GM19238 (cell line): ENCODE measurements at regions not wholly inside any gene's neighbourhood (a gene's known extent, or its start where the extent isn't known, plus 50 kb on each side); places are given as distances from the start of the nearest gene placed in this dataset.

Source experiments
- DNase-seq: peaks from one replicate; pipeline ENCODE4 v3.0.0; 2011; ENCODE audit warnings: low spot score; ENCODE audit not compliant: insufficient read length

DNA sequence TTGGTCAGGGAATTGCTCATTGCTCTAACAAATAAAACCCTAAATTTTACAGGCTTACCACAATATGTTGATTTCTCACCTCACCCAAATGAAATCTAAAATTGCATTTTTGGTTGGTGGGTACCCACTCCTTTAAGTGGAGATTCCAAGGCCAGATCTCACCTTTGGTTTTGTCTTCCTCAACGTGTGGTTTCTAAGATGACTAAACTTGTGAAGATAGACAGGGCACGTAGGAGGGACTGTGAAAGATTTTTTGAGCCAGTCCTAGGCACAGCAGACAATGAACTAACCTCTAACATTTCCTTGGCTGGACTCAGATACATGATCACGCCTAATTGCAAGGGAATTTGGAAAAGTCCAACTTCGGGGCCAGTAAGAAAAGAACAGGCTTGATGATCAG, 1003.9 kb downstream of the FLRT2 start:
- DNase-seq: no peak

DNA sequence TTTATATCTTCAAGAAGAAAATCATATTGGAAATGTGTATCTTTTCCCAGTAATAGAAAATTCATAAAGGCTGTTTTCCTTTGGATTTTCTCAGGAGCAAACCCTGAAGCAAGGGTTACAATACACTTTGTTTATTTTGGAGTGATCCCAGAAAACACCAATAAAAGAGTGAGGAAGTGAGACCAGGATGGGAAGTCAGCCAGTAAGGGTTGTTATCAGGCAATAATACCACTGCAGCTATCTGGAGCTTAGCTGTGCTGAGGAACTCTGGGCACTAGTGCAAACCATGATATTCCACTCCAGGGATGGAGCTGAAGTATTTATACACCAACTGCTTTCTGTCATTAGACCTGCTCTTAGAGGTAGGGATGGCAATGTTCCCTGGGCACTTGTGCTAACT, 1002.3 kb downstream of the FLRT2 start:
- DNase-seq: no peak

DNA sequence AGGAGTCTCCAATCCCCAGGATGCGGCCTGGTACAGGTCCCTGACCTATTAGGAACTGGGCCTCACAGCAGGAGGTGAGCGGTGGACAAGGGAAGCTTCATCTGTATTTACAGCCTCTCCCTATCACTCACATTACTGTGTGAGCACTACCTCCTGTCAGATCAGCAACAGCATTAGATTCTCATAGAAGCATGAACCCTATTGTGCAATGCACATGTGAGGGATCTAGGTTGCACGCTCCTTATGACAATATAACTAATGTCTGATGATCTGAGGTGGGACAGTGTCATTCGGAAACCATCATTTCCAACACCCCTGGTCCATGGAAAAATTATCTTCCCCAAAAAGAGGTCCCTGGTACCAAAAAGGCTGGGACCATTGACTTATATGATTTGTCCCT, 1000.5 kb downstream of the FLRT2 start:
- DNase-seq: no peak

DNA sequence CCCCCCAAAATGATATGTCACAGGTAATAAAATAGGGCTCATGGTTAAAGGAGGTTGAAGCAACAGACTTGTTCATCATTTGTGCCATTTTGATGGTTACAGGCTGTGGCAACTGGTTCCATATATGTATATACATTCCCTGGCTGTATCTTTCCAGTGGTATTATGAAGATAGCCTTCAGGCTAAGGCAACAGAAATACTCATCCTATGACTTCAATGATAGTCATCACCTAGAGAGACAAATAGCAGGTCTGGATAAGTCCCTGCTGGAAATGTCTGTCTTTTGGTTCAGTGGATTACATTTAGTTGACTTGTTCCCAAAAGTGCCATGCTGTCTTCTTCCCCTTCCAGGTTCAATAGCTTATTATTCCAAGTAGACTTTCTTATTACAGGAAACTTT, 997.4 kb downstream of the FLRT2 start:
- no peak for DNase-seq

DNA sequence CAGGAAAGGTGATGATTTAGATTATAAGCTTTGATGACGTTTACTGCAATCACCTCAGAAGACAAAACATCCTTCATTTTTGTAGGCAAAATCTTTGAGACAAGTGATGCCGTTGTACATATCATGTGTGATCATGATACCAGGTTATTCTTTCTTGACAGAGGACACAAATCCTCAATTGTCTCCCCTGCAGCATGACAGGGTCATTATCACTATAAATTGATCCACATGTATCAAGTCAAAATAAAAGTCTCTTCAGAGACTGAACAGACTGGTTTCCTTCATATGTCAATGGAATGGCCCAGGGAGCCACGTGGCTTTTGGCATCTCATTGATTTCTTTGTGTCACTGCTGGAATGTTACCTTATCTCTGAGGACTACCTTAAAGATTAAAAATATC, 995.7 kb downstream of the FLRT2 start:
- no peak for DNase-seq

DNA sequence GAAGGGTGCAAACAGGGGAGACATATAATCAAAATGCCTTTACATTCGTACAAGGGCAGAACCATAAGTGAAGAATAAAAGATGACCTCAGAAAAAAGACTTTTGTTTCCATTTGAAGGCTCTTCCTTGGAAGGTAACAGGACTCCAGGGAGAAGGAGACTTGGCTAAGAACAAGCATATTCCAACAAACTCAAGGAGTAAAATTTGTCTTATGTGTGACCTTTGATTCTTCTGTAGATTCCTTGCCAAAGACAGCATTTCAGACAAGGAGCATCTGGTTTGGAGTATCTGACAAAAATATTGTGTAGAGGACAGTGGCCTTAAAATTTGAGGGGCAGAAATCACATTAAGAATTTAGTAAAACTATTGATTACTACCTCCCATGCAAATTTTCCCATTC, 991.9 kb downstream of the FLRT2 start:
- DNase-seq: no peak

DNA sequence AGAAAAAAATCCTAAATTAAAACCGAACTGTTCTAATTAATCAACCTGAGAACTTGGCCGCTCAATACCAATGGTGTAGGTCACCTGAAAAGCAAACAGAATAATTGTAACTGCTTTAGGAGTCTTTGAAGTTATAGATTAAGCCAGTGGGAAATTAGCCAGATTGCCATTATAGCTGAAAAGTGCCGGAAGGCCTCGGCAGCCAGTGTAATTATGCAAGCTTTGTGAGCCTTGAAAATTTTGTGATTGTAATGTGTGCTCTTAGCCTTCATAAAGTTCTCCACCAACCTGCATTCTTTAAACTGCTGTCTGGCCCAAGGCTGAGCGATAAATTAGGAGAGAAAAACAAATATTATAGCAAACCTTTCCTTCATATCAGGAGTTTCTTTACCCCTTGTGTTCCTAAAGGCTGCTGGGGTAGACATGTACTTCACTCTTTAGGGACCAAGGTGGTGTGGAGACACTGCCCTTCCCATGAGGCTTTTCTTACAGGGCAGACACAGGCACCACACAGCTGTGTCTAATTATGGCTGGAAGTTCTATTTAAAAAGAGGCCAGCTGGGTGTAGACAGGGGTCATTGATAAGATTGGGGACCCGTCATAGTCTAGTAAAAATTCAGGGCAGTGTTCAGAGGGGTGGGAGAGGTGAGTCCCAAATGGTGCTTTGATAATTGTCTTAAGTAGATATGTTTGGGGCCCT, 991.2 kb downstream of the FLRT2 start:
- DNase-seq: no peak

DNA sequence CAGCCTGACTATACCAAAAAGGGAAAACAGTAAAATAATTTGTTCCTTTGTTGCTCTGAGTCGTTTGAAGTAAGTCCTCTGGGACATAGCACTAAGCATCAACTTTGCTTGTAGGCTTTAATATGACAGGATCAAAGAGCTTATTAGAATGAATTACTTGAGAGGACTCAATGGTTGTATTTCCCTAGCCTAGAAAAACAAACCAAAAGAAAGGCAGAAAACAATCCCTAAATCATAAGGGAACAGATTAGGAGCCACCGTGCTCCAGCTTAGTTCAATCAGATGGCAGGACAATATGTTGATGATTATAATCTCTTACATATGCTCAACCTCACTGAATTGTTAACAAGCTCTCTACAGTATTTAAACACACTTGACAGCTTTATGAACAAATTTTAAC, 988.4 kb downstream of the FLRT2 start:
- DNase-seq: no peak

DNA sequence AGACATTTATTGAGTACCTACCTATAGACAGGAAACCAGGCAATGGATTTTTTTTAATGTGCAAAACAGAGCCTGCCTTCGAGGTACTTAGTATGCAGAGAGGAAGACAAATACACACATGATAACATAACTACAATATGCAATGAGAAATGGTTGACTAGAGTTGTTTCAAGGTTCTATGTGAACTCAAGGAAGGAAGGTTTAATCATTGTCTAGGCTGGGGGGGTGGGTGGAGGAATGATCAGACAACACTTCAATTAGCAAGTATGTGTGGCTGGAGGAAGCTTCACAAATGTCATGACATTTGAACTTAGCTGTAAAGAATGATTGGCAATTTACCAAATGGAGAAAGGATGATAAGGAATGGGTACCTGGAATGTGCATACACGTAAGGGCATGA, 985.3 kb downstream of the FLRT2 start:
- no peak for DNase-seq

DNA sequence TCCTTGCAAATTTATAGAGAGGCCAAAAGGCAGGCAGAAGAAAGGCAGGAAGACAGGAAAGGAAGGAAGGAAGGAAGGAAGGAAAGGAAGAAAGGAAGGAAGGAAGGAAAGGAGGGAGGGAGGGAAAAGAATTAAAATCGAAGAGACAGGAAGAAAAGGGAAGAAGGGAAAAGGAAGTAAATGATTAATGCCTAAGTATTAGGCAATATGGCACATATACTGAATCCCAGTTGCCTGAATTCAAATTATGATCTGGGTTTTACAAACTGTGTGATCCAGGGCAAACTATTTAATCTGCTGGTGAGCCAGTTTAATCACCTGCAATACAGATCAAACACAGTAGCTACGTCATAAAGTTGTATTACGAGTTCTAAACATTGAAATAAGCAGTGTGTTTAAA, 983.6 kb downstream of the FLRT2 start:
- no peak for DNase-seq

DNA sequence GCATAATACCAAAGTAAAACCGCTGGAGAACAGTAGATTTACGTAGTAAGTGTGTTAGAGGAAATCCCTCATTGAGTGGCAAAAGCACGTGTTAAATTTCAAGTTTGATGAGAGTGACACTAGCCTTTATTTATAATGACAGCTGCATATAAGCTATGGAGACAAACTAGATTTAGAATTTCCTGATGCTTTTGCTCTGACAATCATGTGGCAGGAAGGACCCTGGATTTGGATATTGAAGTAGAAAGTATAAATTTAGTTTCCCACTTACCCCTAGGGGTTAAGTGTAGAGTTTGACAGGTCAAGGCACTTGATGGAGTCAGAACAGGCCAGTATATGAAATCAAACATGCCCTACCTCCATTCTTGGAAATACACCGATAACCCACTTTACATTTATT, 983.1 kb downstream of the FLRT2 start:
- DNase-seq: no peak

DNA sequence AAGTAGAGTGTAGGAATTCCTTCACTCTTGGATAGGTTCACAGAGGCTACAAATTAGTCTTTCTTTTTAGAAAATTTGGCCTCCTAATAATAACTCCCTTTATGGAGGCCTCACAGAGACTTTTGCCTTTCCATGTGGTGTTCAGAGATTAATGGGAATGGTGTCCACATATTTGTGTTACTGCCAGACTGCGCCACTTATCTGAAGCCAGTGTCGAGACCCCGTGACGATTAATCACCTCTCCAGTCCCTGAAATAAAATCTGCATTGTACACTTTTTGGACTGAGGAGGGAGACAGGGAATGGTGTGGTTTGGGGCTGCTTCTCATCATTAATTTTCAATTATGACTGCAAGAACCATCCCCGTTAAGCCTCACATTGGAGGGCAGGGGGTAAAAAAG, 980.5 kb downstream of the FLRT2 start:
- DNase-seq: no peak

DNA sequence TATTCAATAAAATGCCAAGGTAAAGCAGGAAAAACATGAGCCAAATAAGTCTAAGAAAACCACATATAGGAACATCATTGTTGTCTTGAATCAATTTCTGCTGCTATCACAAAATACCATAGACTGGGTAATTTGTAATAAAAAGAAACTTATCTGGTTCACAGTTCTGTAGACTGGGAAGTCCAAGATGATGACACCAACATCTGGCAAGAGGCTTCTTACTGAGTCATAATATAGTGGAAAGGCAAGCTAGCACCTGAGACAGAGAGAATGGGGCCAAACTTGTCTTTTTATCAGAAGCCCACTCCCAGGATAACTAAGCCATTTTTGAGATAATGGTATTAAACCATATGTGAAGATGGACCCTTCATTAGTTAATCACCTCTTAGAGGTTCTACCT, 975.9 kb downstream of the FLRT2 start:
- DNase-seq: no peak

DNA sequence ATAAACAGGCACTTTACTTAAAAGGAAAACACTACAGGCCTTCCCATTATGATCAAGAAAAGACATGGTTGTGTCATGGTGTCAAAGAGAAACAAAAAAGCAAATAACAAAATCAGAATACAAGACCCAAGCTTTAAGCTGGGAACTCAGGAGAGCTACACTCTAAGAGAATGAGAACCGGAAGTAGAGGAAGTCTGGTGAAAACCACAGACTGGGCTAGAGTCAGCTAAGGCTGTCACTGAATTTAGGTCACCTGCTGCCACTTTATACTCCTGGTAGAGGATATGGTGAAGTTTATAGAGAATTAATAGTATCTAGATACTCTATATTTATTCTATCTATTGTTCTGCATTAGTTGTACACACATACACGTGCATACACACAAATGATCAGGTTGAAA, 971.7 kb downstream of the FLRT2 start:
- DNase-seq: no peak

DNA sequence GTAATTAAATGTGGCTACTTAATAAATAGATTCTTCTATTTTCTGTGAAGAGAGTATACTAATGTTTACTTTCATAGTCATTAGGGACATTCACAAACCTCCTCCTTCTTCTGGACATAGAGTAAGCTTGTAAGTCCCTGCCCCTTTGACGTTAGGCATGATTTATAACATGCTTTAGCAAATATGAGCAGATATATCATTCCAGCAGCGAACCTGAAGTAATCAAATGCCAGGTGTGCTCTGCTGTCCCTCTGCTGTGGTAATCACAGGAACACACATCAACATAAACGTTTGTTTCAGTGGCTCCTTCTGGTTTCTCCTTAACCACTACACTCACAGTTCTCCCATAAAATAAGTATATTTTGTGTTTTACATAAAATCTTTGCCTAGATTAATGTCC, 961.8 kb downstream of the FLRT2 start:
- no peak for DNase-seq

DNA sequence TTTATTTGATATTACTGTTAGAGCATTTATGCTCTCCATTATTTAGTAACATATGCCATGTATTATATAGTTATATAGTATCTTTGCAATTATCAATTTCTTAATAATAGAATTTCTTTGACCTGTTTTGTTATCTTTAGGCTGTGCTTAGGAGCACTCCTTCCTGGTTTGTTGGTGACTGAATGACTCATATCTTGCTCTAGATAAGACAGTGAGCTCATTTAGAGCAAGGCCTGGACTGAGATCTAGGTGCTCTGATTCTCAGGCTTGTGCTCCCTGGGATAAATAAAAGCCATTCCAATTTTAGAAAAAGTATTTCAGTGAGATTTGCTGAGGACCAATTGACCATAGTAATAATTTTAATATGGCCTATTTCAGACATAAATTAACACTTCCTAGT, 951.2 kb downstream of the FLRT2 start:
- DNase-seq: no peak

DNA sequence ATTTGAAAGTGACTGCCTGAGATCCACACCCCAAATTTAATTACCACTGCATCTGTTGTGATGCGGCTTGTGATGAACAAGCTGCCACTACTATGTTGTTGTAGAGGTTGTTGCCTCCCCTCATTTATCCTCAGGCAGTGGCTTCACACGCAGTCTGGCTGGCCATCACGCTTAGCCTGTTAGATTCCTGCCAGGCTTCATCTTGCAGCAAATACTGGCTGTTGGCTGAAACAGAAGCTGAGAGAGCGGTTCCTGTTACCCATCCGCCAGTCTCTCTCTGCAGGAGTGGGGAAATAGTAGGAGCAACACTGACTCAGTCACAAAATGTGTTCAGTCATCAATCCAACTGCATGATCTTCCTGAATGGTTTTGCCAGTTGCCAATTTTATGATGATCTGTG, 934.4 kb downstream of the FLRT2 start:
- no peak for DNase-seq

DNA sequence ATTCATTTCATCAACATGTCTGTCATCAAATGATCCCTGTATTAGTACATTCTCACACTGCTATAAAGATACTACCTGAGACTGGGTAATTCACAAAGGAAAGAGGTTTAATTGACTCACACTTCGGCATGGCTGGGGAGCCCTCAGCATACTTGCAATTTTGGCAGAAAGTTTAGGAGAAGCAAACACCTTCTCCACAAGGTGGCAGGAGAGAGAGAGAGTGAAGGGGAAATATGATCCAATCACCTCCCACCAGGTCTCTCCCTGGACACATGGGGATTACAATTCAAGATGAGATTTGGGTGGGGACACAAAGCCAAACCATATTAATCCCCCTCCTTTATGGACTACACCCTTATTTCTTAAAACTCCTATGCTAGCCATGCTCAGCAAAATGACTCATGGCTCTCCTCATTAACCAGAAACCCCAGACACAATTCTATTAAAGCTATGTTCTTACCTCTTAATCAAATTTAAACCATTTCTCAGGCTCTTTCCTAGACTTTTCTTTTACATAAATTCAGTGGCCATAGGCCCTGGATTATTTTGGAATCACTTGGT, 932.3 kb downstream of the FLRT2 start:
- DNase-seq: no peak

DNA sequence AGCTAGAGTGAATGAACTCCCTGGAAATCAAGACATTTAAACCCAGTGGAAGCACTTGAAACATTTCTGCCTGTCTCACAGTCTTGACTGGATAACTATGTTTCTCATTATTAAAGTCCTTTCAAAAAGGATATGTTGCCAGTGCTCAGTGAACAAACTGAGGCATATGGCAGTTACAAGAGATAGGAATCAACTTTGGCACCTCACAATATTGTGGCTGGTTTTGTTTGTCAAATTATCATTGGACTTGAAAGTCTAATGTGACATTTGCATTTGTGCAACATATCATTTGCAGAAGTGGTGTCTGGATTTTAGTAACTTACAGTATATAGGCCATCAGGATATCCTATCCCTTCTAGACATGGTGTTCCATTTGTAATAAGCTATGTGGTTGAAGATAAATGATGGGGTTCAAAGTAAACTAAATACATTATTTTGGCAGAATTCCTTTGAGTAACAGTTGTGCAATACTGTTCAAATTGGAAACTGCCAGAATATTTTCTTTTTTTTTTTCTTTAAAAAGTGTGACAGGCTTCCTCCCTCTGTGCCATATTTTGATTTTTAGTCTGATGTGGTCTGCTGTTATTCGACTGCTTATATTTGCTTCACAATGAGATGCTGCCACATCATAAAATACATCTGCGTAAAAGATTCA, 927.7 kb downstream of the FLRT2 start:
- no peak for DNase-seq

DNA sequence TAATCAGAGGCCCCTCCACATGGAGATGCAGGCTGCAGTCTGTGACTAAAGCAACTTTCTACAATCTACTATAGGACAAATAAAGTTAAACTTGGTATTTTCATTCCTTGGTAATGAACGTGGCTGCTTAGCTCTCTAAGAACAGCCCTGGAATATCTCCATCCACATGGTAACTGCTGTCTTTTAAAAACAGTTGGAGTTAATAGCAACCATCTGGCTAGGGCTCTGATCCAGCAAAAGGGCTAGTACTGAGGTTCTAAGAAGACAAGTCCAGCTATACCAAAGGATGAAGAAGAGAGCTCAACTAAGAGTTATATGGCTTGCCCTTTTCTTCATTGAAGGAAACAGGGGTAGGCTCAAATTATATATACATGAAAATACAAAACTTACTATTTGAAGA, 920.1 kb downstream of the FLRT2 start:
- no peak for DNase-seq

DNA sequence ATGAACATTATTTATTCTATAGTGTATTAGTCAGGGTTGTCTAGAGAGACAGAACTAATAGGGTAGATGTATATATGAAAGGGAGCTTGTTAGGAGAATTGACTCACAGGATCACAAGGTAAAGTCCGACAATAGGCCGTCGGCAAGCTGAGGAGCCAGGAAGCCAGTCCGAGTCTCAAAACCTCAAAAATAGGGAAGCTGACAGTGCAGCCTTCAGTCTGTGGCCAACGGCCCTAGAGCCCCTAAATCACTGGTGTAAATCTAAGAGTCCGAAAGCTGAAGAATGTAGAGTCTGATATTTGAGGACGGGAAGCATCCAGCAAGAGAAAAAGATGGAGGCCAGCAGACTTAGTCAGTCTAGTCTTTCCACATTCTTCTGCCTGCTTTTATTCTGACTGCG, 912.2 kb downstream of the FLRT2 start:
- DNase-seq: no peak

DNA sequence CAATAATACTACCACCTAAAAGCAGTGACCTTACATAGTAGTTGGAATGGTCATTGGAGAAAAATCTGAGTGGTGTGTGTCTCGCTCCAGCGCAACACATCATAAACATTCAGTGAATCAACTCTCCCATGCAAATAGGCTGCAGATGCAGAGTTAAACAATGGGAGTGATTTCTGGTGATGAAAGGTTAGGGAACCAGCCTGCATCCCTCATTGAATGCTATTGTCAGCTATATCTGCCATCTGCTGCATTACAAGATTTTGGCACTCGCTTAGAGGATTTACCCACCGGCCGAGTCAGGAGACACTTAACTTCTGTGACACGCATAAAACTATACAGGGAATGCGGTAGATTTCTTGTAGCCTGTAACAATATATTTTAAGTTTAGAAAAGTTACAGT, 900.9 kb downstream of the FLRT2 start:
- DNase-seq: no peak

DNA sequence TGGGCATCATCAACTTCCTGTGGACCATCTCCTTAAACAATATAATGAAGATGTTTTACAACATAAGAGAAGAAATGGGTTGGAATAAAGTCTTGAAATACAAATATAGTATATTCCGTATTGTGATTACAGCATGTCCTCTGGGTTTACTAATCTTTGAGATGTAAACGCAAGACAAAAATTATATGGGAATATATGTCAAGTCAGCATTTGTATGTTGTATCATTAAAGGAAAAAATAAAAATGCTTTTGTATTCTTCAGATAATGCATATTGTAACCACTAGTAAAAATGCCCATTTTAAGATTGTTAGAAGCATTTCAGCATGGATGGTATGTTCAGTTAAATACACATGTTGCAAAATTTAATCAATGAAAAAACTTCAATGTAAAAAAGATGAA, 893.3 kb downstream of the FLRT2 start:
- DNase-seq: no peak
